ENCODE measurements at regions not wholly inside any gene's neighbourhood (a gene's known extent, or its start where the extent isn't known, plus 50 kb on each side); places are given as distances from the start of the nearest gene placed in this dataset.

- H3K4me3 ChIP-seq (ENCODE audit: control insufficient read depth, low read depth, low read length): no peak overlapping the region
- no peak for DNase-seq (ENCODE audit: low read depth)
- TF ChIP-seq CTCF (IDR thresholded peaks at IDR 0.05; ENCODE audit: control insufficient read depth, insufficient read depth, low read depth, low read length, missing control alignments): no peak
These were observed 120.9 kb upstream of the SFSWAP start for GRCh38 chr12:131589966-131590365.

- H3K4me3 ChIP-seq (ENCODE audit: control insufficient read depth, low read depth, low read length): no peak overlapping the region
- no peak for DNase-seq (ENCODE audit: low read depth)
- TF ChIP-seq CTCF (IDR thresholded peaks at IDR 0.05; ENCODE audit: control insufficient read depth, insufficient read depth, low read depth, low read length, missing control alignments): no peak
These were observed 119.8 kb upstream of the SFSWAP start for GRCh38 chr12:131591136-131591535.

- TF ChIP-seq CTCF (IDR thresholded peaks at IDR 0.05; ENCODE audit: control insufficient read depth, insufficient read depth, low read depth, low read length, missing control alignments): no peak
- no peak for DNase-seq (ENCODE audit: low read depth)
- no peak overlapping the region for H3K4me3 ChIP-seq (ENCODE audit: control insufficient read depth, low read depth, low read length)
These were observed 118.9 kb upstream of the SFSWAP start for GRCh38 chr12:131591714-131592709.

- TF ChIP-seq CTCF (IDR thresholded peaks at IDR 0.05; ENCODE audit: control insufficient read depth, insufficient read depth, low read depth, low read length, missing control alignments): no peak
- no peak for DNase-seq (ENCODE audit: low read depth)
- no peak overlapping the region for H3K4me3 ChIP-seq (ENCODE audit: control insufficient read depth, low read depth, low read length)
These were observed 117.9 kb upstream of the SFSWAP start for GRCh38 chr12:131592972-131593371.

GRCh38 chr12:131593406-131593805, 117.5 kb upstream of the SFSWAP start:
- H3K4me3 ChIP-seq (ENCODE audit: control insufficient read depth, low read depth, low read length): no peak overlapping the region
- TF ChIP-seq CTCF (IDR thresholded peaks at IDR 0.05; ENCODE audit: control insufficient read depth, insufficient read depth, low read depth, low read length, missing control alignments): no peak
- DNase-seq (ENCODE audit: low read depth): no peak

- H3K4me3 ChIP-seq (ENCODE audit: control insufficient read depth, low read depth, low read length): no peak overlapping the region
- no peak for DNase-seq (ENCODE audit: low read depth)
- no peak for TF ChIP-seq CTCF (IDR thresholded peaks at IDR 0.05; ENCODE audit: control insufficient read depth, insufficient read depth, low read depth, low read length, missing control alignments)
These were observed 114.8 kb upstream of the SFSWAP start for GRCh38 chr12:131596115-131596514.
